ENCODE measurements at regions not wholly inside any gene's neighbourhood (a gene's known extent, or its start where the extent isn't known, plus 50 kb on each side); places are given as distances from the start of the nearest gene placed in this dataset.

DNA sequence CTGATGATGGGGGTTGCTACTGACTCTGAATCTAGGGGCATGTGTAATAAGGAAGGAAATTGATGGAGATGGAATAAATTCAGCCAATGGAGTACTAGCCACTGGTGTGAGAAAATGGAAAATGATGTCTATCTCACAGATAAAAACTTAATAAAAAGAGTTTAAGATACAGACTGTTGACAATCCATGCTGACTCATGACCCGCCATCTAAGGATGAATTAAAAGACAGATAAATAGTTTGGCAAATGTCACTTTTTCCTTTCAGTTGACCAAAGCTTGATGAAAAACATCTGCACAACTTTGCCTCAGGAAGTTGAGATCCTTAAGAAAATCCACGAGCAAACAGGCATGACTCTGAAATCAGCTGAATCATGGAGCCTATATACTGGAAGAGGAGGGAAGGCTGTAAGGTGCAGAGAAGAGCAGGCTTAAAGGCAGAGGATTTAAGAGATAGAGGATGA lies 82.6 kb upstream of the BMP5 start:
- Histone ChIP-seq H3K27me3 (replicated peaks; ENCODE audit: insufficient read depth) (no peaks in the 10 kb centered on the region), H3K4me1 (ENCODE audit: insufficient read depth) (peaks cover 12% of the 10 kb centered on the region; the same call in 1 of the 2 replicates), H3K9me3 (ENCODE audit: low read depth) (no peaks in the 10 kb centered on the region), H4K20me1 (ENCODE audit: insufficient read depth) (no peaks in the 10 kb centered on the region), H2AFZ (0 out of 2 replicates have a peak overlapping the region, but pooled peaks have one; percentile 3), H3K4me2 (ENCODE audit: unreplicated experiment) (no peak overlapping the region), H3K36me3 (ENCODE audit: low read depth) (no peaks in the 10 kb centered on the region), H3F3A (ENCODE audit: insufficient read depth) (peaks cover 9% of the 10 kb centered on the region; the same call in 1 of the 2 replicates), H3K79me2 (ENCODE audit: insufficient read depth) (no peaks in the 10 kb centered on the region), H3K9ac (no peak overlapping the region), H3K27ac (no peak overlapping the region), H3K9me2 (ENCODE audit: insufficient read depth) (no peaks in the 10 kb centered on the region), H3K4me3 (no peak overlapping the region)
- peak; percentile 59 for DNase-seq
- no peak for TF ChIP-seq EZH2phosphoT487 (IDR thresholded peaks at IDR 0.05; ENCODE audit: insufficient read depth, low read depth)
- TF ChIP-seq EZH2 (IDR thresholded peaks at IDR 0.05; ENCODE audit: insufficient read depth, poor library complexity, severe bottlenecking) = no peak
- WGBS, 2 experiments (ENCODE audit: low coverage in 1 of 2, low lambda C conversion rate in 2 of 2, missing lambda C conversion rate in 2 of 2) = 7 to 13% methylated on average over 2 of the region's 2 CpGs
- in situ Hi-C loops (cut with MboI) = no loop called here

DNA sequence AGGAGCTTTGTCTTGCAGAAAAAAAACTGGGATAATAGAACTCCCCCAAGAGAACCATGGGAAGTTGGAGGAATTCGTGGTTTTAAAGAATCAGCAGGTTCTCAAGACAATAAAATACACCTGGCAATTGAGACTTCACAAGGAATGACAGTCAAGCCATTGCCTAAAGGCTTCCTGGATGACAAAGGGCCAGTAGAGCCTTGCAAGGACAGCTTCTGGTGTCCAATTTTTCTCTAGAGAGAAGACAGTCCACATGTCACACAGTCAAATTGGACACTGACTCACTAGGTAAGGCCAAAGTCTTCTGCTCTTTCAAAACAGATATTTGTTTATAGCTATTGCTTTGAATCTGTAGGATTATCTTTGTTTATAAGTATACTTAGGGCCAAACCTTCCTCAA lies 80.3 kb upstream of the BMP5 start:
- H3K4me2 ChIP-seq (ENCODE audit: unreplicated experiment) = no peak overlapping the region
- no peak for TF ChIP-seq EZH2phosphoT487 (IDR thresholded peaks at IDR 0.05; ENCODE audit: insufficient read depth, low read depth)
- no peak for TF ChIP-seq EZH2 (IDR thresholded peaks at IDR 0.05; ENCODE audit: insufficient read depth, poor library complexity, severe bottlenecking)
- DNase-seq = no peak
- H3K27me3 ChIP-seq (replicated peaks; ENCODE audit: insufficient read depth) = no peaks in the 10 kb centered on the region
- H3K79me2 ChIP-seq (ENCODE audit: insufficient read depth) = no peaks in the 10 kb centered on the region
- peaks cover 9% of the 10 kb centered on the region; the same call in 1 of the 2 replicates for H3F3A ChIP-seq (ENCODE audit: insufficient read depth)
- in situ Hi-C loops (cut with MboI) = no loop called here
- H3K4me3 ChIP-seq = no peak overlapping the region
- H3K9ac ChIP-seq = no peak overlapping the region
- WGBS, 2 experiments (ENCODE audit: low coverage in 1 of 2, low lambda C conversion rate in 2 of 2, missing lambda C conversion rate in 2 of 2) = 61 to 79% methylated on average over 1 of the region's 1 CpG
- no peak overlapping the region for H3K27ac ChIP-seq
- no peaks in the 10 kb centered on the region for H3K36me3 ChIP-seq (ENCODE audit: low read depth)
- H4K20me1 ChIP-seq (ENCODE audit: insufficient read depth) = no peaks in the 10 kb centered on the region
- no peaks in the 10 kb centered on the region for H3K9me3 ChIP-seq (ENCODE audit: low read depth)
- no peaks in the 10 kb centered on the region for H3K9me2 ChIP-seq (ENCODE audit: insufficient read depth)
- H2AFZ ChIP-seq = no peak overlapping the region
- peaks cover 12% of the 10 kb centered on the region; the same call in 1 of the 2 replicates for H3K4me1 ChIP-seq (ENCODE audit: insufficient read depth)

DNA sequence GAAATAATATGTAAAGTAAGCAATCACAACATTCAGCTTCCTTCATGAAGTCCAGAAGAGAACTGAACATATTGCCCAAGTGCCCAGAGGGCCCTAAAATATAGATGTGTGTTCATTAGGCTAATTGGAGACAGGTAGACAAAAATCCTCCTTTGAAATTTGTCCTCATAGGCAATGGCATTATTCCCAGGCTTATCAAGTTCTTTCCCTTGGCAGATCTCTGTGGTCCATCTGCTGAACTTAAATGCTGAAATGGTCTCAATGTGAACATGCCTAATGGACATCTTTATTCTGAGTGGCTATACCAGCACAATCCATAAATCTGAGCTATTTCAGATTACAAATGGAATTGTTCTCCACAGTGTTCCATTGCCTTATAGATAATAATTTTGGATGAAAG lies 79.0 kb upstream of the BMP5 start:
- H3K27ac ChIP-seq = no peak overlapping the region
- peaks cover 9% of the 10 kb centered on the region; the same call in 1 of the 2 replicates for H3F3A ChIP-seq (ENCODE audit: insufficient read depth)
- no peaks in the 10 kb centered on the region for H3K9me2 ChIP-seq (ENCODE audit: insufficient read depth)
- no peak for TF ChIP-seq EZH2phosphoT487 (IDR thresholded peaks at IDR 0.05; ENCODE audit: insufficient read depth, low read depth)
- TF ChIP-seq EZH2 (IDR thresholded peaks at IDR 0.05; ENCODE audit: insufficient read depth, poor library complexity, severe bottlenecking) = no peak
- no peaks in the 10 kb centered on the region for H3K9me3 ChIP-seq (ENCODE audit: low read depth)
- H3K79me2 ChIP-seq (ENCODE audit: insufficient read depth) = no peaks in the 10 kb centered on the region
- peaks cover 12% of the 10 kb centered on the region; the same call in 1 of the 2 replicates for H3K4me1 ChIP-seq (ENCODE audit: insufficient read depth)
- no peaks in the 10 kb centered on the region for H3K27me3 ChIP-seq (replicated peaks; ENCODE audit: insufficient read depth)
- no peak overlapping the region for H3K4me2 ChIP-seq (ENCODE audit: unreplicated experiment)
- no peaks in the 10 kb centered on the region for H4K20me1 ChIP-seq (ENCODE audit: insufficient read depth)
- H3K36me3 ChIP-seq (ENCODE audit: low read depth) = no peaks in the 10 kb centered on the region
- H2AFZ ChIP-seq = no peak overlapping the region
- no peak overlapping the region for H3K4me3 ChIP-seq
- no peak overlapping the region for H3K9ac ChIP-seq
- no peak for DNase-seq
- in situ Hi-C loops (cut with MboI) = no loop called here

DNA sequence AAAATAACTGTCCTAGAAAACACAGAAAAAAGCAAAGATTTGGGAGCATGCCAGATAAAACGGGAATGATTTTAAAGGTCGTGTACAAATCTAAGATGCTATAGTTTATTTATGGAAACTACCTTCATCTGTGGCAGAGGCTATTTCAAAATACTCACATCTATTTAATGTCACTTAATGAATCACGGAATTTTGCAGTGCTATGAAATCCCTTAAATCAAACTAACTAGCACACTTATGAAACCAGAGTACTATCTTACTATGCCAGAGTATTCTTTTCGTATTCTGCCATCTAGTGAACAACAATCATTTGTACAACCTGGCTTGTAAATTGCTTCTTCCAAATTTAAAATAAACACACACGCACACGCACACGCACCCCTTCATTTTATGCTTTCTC lies 77.9 kb upstream of the BMP5 start:
- 2% methylated on average over 7 of the region's 7 CpGs for WGBS, 2 experiments (ENCODE audit: low coverage in 1 of 2, low lambda C conversion rate in 2 of 2, missing lambda C conversion rate in 2 of 2)
- no peak for TF ChIP-seq EZH2 (IDR thresholded peaks at IDR 0.05; ENCODE audit: insufficient read depth, poor library complexity, severe bottlenecking)
- TF ChIP-seq EZH2phosphoT487 (IDR thresholded peaks at IDR 0.05; ENCODE audit: insufficient read depth, low read depth) = no peak
- Histone ChIP-seq H3K27ac (no peak overlapping the region), H2AFZ (peak overlapping the region; percentile 50), H3K9me3 (ENCODE audit: low read depth) (no peaks in the 10 kb centered on the region), H4K20me1 (ENCODE audit: insufficient read depth) (no peaks in the 10 kb centered on the region), H3K9ac (no peak overlapping the region), H3K4me3 (peak overlapping the region; percentile 68), H3K9me2 (ENCODE audit: insufficient read depth) (no peaks in the 10 kb centered on the region), H3K4me2 (ENCODE audit: unreplicated experiment) (peak overlapping the region; percentile 75), H3K79me2 (ENCODE audit: insufficient read depth) (no peaks in the 10 kb centered on the region), H3K4me1 (ENCODE audit: insufficient read depth) (peaks cover 11% of the 10 kb centered on the region; the same call in 1 of the 2 replicates), H3K36me3 (ENCODE audit: low read depth) (no peaks in the 10 kb centered on the region), H3K27me3 (replicated peaks; ENCODE audit: insufficient read depth) (no peaks in the 10 kb centered on the region), H3F3A (ENCODE audit: insufficient read depth) (peaks cover 7% of the 10 kb centered on the region; the same call in 1 of the 2 replicates)
- DNase-seq = peak; percentile 71
- in situ Hi-C loops (cut with MboI) = no loop called here

Measured in GM23248 (cell line).